ENCODE measurements at regions not wholly inside any gene's neighbourhood (a gene's known extent, or its start where the extent isn't known, plus 50 kb on each side); places are given as distances from the start of the nearest gene placed in this dataset.

GRCh38 chr4:183828125-183828524 is 77.0 kb upstream of the STOX2 start:
- Histone ChIP-seq H3K36me3 (ENCODE audit: control insufficient read depth, insufficient read depth, low read length) (no peaks in the 10 kb centered on the region), H3K27me3 (replicated peaks; ENCODE audit: control insufficient read depth, insufficient read depth, low read length) (no peaks in the 10 kb centered on the region; the same call in 1 of the 2 replicates), H3K4me3 (replicated peaks; ENCODE audit: low read depth, low read length) (no peak overlapping the region)
- no peak for TF ChIP-seq CTCF (IDR thresholded peaks at IDR 0.05; ENCODE audit: insufficient read depth, low read length, poor library complexity, severe bottlenecking)
- DNase-seq (ENCODE audit: extremely low read depth, insufficient read length) = no peak

- no peak for TF ChIP-seq CTCF (IDR thresholded peaks at IDR 0.05; ENCODE audit: insufficient read depth, low read length, poor library complexity, severe bottlenecking)
- DNase-seq (ENCODE audit: extremely low read depth, insufficient read length) = no peak
- Histone ChIP-seq H3K36me3 (ENCODE audit: control insufficient read depth, insufficient read depth, low read length) (no peaks in the 10 kb centered on the region), H3K27me3 (replicated peaks; ENCODE audit: control insufficient read depth, insufficient read depth, low read length) (no peaks in the 10 kb centered on the region), H3K4me3 (replicated peaks; ENCODE audit: low read depth, low read length) (no peak overlapping the region)
Observed at GRCh38 chr4:183828839-183829238, 76.3 kb upstream of the STOX2 start.

- H3K27me3 ChIP-seq (replicated peaks; ENCODE audit: control insufficient read depth, insufficient read depth, low read length) = no peaks in the 10 kb centered on the region
- H3K4me3 ChIP-seq (replicated peaks; ENCODE audit: low read depth, low read length) = no peak overlapping the region
- no peak for DNase-seq (ENCODE audit: extremely low read depth, insufficient read length)
- no peak for TF ChIP-seq CTCF (IDR thresholded peaks at IDR 0.05; ENCODE audit: insufficient read depth, low read length, poor library complexity, severe bottlenecking)
- no peaks in the 10 kb centered on the region for H3K36me3 ChIP-seq (ENCODE audit: control insufficient read depth, insufficient read depth, low read length)
Observed at GRCh38 chr4:183830438-183830985, 74.6 kb upstream of the STOX2 start.

- no peak for DNase-seq (ENCODE audit: extremely low read depth, insufficient read length)
- Histone ChIP-seq H3K27me3 (replicated peaks; ENCODE audit: control insufficient read depth, insufficient read depth, low read length) (no peaks in the 10 kb centered on the region), H3K4me3 (replicated peaks; ENCODE audit: low read depth, low read length) (no peak overlapping the region), H3K36me3 (ENCODE audit: control insufficient read depth, insufficient read depth, low read length) (no peaks in the 10 kb centered on the region)
- TF ChIP-seq CTCF (IDR thresholded peaks at IDR 0.05; ENCODE audit: insufficient read depth, low read length, poor library complexity, severe bottlenecking) = no peak
Observed at GRCh38 chr4:183831026-183831446, 74.1 kb upstream of the STOX2 start.

GRCh38 chr4:183831683-183832082 is 73.4 kb upstream of the STOX2 start:
- Histone ChIP-seq H3K27me3 (replicated peaks; ENCODE audit: control insufficient read depth, insufficient read depth, low read length) (no peaks in the 10 kb centered on the region), H3K36me3 (ENCODE audit: control insufficient read depth, insufficient read depth, low read length) (no peaks in the 10 kb centered on the region), H3K4me3 (replicated peaks; ENCODE audit: low read depth, low read length) (no peak overlapping the region)
- DNase-seq (ENCODE audit: extremely low read depth, insufficient read length) = no peak
- no peak for TF ChIP-seq CTCF (IDR thresholded peaks at IDR 0.05; ENCODE audit: insufficient read depth, low read length, poor library complexity, severe bottlenecking)

Measured in GM06990 (cell line).